Ishikawa (cell line): ENCODE measurements at regions not wholly inside any gene's neighbourhood (a gene's known extent, or its start where the extent isn't known, plus 50 kb on each side); places are given as distances from the start of the nearest gene placed in this dataset.

Experiments used
- CEBPB ChIP-seq: IDR thresholded peaks from 2 replicates; pipeline ENCODE4 v1.6.1; 2012
- EGR1 ChIP-seq: IDR thresholded peaks from 2 replicates; pipeline ENCODE4 v1.6.1; 2012
- EP300 ChIP-seq: IDR thresholded peaks from 2 replicates; pipeline ENCODE4 v1.6.1; 2012; ENCODE audit warnings: borderline replicate concordance
- MAX ChIP-seq: IDR thresholded peaks from 2 replicates; pipeline ENCODE4 v1.6.1; 2012
- RAD21 ChIP-seq: IDR thresholded peaks from 2 replicates; pipeline ENCODE4 v1.6.1; 2012; ENCODE audit warnings: low read depth
- REST ChIP-seq: IDR thresholded peaks from 2 replicates; pipeline ENCODE4 v1.6.1; 2012; ENCODE audit warnings: low read depth, mild to moderate bottlenecking
- TAF1 ChIP-seq: IDR thresholded peaks from 2 replicates; pipeline ENCODE4 v1.6.1; 2012; ENCODE audit warnings: low read depth, mild to moderate bottlenecking
- TCF12 ChIP-seq: IDR thresholded peaks from 2 replicates; pipeline ENCODE4 v1.6.1; 2012; ENCODE audit warnings: low read depth
- TEAD4 ChIP-seq: IDR thresholded peaks from 2 replicates; pipeline ENCODE4 v1.6.1; 2012
- USF1 ChIP-seq: IDR thresholded peaks from 2 replicates; pipeline ENCODE4 v1.6.1; 2012
- YY1 ChIP-seq: IDR thresholded peaks from 2 replicates; pipeline ENCODE4 v1.6.1; 2012; ENCODE audit warnings: low read depth
- ZBTB7A ChIP-seq: IDR thresholded peaks from 2 replicates; pipeline ENCODE4 v1.6.1; 2012; ENCODE audit warnings: low read depth

- TF ChIP-seq YY1 (no peak), TAF1 (no peak), REST (no peak), MAX (no peak), TCF12 (no peak), ZBTB7A (no peak), CEBPB (no peak), RAD21 (no peak), TEAD4 (no peak), USF1 (no peak), EP300 (no peak), EGR1 (no peak)
These were observed 468.8 kb upstream of the CDIN1 start for GRCh38 chr15:36110659-36110993.
